NCI-H2196 (cell line): ENCODE measurements at regions not wholly inside any gene's neighbourhood (a gene's known extent, or its start where the extent isn't known, plus 50 kb on each side); places are given as distances from the start of the nearest gene placed in this dataset.
"Not testable (repeated sequence)": the region's sequence is repeated elsewhere in the genome, so short reads cannot be mapped to it uniquely, and the experiment has no call there.

Experiments
- DNase-seq: peaks from one replicate; lab custom pipeline; 2025; ENCODE audit not compliant: unreplicated experiment; lab: John Stamatoyannopoulos, UW

GRCh38 chr9:92242260-92243136 is 51.0 kb downstream of the IARS1 start:
- DNase-seq = no peak

GRCh38 chr9:92236915-92237314 is 56.6 kb downstream of the IARS1 start:
- no peak for DNase-seq

DNA sequence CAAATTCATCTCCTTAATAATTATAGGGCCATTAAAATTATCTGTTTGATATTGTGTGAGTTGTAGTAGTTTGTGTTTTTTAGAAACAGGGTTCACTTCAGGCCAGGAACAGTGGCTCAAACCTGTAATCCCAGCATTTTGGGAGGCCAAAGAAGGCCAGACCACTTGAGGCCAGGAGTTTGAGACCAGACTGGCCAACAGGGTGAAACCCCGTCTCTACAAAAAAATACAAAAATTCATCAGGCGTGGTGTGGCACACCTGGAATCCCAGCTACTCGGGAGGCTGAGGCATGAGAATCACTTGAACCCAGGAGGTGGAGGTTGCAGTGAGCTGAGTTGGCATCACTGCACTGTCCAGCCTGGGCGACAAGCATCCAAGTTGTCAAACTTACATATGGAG is 57.0 kb downstream of the IARS1 start:
- DNase-seq = no peak

- peak; percentile 10 for DNase-seq
Measured at GRCh38 chr9:92234514-92234913, 59.0 kb downstream of the IARS1 start.

DNA sequence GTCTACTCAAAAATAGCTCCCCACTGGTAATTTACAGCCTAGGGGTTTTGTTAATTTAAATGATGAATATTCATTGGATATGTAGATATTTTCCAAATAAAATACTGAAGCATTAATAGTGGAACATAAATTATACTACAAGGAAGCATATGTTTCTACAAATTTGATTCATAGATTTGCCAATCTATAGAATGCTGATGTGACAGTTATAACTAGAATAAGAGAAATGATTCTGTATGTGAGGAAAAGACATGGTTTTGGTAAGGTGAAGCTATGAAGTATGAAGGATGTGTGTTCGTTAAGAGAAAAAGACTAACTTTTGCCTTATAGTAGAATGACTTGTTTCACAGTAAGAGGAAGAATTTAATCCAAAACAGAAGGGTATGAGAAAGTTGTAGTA is 61.3 kb downstream of the IARS1 start:
- DNase-seq = no peak

DNA sequence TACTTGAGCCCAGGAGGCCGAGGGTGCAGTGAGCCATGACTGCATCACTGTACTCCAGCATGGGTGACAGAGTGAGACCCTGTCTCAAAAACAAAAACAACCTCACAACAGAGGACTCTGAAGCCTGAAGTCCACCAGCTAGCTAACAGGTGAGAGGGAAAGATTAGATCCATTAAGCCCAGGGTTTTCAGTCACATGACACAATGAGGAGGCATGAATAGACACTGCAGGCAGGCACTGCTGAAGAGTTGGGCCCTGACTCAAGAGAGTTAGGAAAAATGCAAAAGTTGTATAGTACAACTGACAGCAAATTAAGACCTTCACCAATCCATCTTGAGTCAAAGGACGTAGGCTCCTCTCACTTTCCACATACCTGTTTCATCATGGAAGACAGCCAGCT is 64.9 kb downstream of the IARS1 start:
- no peak for DNase-seq

- no peak for DNase-seq
Measured at GRCh38 chr9:92224177-92224576, 69.3 kb downstream of the IARS1 start.

DNA sequence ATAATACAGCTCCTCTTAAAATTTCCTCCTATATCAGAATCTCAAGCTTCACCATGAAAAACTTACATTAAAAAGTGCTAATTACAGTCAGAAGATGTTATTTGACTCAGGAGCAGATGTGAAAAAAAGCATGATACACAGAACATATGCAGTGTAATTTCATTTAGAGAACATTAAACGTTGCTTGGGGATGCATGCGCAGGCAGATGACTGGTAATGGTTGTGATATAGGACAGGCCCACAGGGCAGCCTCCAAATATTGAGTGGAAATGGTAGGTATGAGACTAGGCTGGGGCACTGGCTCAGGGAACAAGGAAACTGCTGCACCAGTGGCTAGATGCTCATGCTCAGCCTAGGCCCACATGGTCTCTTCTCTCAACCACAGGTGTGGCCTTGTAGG is 69.7 kb downstream of the IARS1 start:
- DNase-seq = no peak

DNA sequence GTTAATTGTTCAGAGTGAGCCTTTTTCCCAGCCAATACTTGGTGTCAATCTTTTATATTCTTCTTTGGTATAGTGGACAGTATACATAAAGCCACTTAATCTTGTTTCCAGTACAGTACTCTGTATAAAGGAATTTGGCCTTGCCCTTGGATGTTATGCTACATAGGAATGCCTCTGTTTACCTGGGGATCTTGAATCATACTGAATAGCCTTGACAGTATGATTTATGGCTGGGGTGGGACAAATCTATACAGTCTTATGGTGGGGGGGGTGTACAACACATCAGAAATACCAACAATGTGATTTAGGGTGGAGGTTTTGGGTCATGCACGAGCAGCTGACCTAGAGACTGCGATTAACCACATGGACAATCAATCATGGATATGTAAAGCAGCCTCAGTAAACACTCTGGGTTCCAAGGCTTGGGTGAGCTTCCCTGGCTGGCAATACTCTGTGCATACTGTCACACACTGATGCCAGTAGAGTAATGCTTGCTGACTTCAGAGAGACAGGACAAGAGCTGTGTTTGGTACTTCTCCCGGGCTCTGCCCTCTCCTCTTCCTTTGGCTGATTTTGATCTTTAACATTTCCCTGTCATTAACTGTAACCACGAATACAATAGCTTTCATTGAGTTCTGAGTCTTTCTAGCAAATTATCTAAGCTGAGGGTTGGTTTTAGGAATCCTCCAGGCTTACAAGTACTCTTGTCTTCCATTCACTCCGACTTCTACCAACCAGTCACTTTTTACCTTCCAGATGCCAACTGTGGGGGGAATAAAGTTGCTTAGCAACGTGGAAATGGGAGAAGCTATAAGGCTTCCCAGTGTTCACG is 84.6 kb downstream of the IARS1 start:
- DNase-seq = no peak

- DNase-seq = no peak
Measured at GRCh38 chr9:92206488-92206887, 87.0 kb downstream of the IARS1 start.

GRCh38 chr9:92203887-92204286 is 88.7 kb upstream of the SPTLC1 start:
- not testable (repeated sequence) for DNase-seq

DNA sequence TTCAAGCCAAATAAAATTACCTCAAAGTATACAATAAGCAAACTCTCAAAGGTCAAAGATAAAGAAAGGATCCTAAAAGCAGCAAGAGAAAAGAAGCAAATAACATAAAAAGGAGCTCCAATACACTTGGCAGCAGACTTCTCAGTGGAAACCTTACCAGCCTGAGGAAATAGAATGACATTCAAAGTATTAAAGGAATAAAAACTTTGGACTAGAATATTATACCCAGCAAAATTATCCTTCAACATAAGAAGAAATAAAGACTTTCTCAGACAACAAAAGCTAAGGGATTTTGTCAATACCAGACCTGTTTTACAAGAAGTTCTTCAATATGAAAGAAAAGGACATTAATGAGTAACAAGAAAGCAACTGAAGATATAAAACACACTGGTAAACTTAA is 83.0 kb upstream of the SPTLC1 start:
- DNase-seq = not testable (repeated sequence)

DNA sequence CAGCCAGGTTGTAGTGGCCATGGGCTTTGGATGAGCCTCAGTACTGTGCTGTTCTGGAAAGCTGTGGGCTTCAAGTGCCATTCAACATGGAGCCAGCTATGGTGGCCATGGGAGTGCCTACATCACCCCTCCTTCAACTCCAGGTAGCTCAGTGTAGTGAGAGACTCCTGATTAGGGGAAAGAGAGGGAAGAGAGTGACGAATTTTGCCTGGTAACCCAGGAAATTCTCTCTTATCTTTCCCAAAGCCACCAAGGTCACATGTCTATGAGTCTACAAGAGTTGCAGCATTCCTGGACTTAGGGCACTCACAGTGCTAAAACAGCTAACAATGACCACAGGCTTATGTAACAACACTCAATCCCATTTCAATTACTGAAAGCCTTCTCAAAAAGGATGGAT is 81.7 kb upstream of the SPTLC1 start:
- no peak for DNase-seq

DNA sequence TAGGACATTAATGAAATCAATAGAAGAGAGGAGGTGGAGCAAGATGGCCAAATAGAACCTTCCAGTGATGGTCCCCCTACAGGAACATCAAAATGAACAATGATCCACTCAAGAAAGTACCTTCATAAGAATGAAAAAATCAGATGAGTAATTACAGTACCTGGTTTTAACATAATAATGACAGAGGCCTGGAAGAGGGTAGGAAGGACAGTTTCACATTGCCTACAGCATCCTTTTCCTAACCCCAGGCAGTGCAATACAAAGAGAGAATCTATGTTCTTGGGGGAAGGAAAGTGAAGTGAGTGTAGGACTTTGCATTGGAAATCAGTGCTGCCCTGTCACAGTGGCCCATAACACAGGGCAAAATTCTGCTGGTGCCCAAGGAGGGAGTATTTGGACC is 81.2 kb upstream of the SPTLC1 start:
- no peak for DNase-seq

- no peak for DNase-seq
Measured at GRCh38 chr9:92191801-92192200, 76.6 kb upstream of the SPTLC1 start.

- no peak for DNase-seq
Measured at GRCh38 chr9:92190536-92190790, 75.2 kb upstream of the SPTLC1 start.

GRCh38 chr9:92189782-92190535 is 74.7 kb upstream of the SPTLC1 start:
- DNase-seq = no peak

- DNase-seq = no peak
Measured at GRCh38 chr9:92188969-92189781, 74.0 kb upstream of the SPTLC1 start.

DNA sequence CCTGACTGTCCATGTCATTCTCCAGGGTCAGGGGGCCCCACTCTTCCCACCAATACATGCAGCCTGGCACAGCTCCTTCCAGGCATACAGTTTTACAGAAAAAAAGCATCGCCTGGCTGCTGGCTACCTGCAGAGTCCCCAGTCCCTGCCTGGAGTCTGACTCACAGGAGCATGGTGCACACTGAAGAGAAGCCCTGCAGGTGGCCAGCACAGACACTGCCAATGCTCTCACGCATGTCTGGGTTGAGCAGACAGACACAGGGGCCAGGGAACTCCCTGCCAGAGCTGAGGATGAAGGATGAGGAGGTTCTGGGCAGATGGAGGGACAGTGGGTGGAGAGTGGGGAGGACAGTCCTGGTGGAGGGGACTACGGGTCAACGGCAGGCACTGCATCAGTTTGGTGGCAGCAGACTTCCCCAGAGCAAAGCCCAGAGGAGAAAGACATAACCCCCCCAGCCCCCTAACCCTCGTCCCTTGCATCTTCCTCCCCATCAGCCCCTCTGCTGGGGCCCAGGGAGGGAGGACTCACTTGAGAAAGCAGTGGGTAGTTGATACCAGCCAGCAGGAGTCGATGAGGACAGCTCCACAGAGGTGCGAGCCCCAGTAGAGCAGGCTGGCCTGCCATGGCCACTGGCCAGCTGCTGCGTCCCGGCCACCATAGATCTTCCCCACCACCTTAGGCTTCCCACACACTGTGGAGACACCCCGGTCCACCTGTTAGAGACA is 72.9 kb upstream of the SPTLC1 start:
- no peak for DNase-seq

DNA sequence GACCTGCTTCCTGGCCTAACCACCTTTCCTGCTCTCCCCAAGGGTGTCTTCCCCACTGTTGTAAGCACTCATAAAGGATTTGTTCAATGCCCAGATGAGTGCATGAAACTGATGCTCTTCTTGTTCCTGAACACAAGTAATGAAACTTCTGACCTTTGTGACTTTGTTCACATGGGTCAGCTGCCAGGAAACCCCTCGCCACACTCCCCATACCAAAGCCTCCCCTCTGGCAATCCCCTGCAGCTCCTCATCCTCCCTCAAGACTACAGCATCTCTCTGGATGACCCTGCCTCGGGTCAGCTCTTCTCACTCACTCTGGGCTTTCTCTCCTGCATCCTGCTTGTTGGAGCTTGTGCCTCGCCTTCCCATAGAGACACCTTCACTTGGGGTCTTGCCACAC is 72.2 kb upstream of the SPTLC1 start:
- no peak for DNase-seq
